Testis (tissue), 2 donors: ENCODE measurements at regions not wholly inside any gene's neighbourhood (a gene's known extent, or its start where the extent isn't known, plus 50 kb on each side); places are given as distances from the start of the nearest gene placed in this dataset.

ENCODE experiments used
- CTCF ChIP-seq, 3 experiments: fragments of 450-650 bp in 2 of 3; fragments of 200-600 bp in 1 of 3; sonication (generic) in 1 of 3; IDR thresholded peaks; one replicate each; pipeline ENCODE4 v1.5.1; 2016 to 2019; ENCODE audit warnings: antibody characterized with exemption in 3 of 3, mild to moderate bottlenecking in 2 of 3, moderate library complexity in 1 of 3
- POLR2A ChIP-seq: fragments of 450-650 bp; IDR thresholded peaks from one replicate; pipeline ENCODE4 v1.6.1; 2017; ENCODE audit warnings: antibody characterized with exemption, mild to moderate bottlenecking, moderate library complexity

GRCh38 chr9:80448996-80449395 lies 877.2 kb downstream of the TLE4 start:
- TF ChIP-seq POLR2A: no peak
- TF ChIP-seq CTCF (IDR thresholded peaks at IDR 0.05): no peak
